Upper lobe of left lung (tissue), 6 donors: ENCODE measurements at regions not wholly inside any gene's neighbourhood (a gene's known extent, or its start where the extent isn't known, plus 50 kb on each side); places are given as distances from the start of the nearest gene placed in this dataset.

ENCODE experiments used
- ATAC-seq, 2 donors: fragments of 200-7000 bp; cut with Tn5 transposase; one replicate each; pipeline ENCODE4 v1.9.1; 2022; ENCODE audit warnings: mild to moderate bottlenecking in 2 of 2, moderate library complexity in 2 of 2; ENCODE audit not compliant: low FRiP score in 2 of 2
- DNase-seq, 2 donors: peaks; one replicate each; pipeline ENCODE4 v3.0.0-alpha.2; 2019 to 2020
- H3K27ac ChIP-seq, 4 donors: fragments of 200-600 bp; sonication (generic); one replicate each; pipeline ENCODE4 v1.5.1; 2016 to 2019
- H3K27me3 ChIP-seq, 4 donors: fragments of 200-600 bp; sonication (generic); one replicate each; pipeline ENCODE4 v1.5.1; 2017 to 2019
- H3K36me3 ChIP-seq, 4 donors: fragments of 200-600 bp; sonication (generic); one replicate each; pipeline ENCODE4 v1.5.1; 2016 to 2019
- H3K4me1 ChIP-seq, 4 donors: fragments of 200-600 bp; sonication (generic); one replicate each; pipeline ENCODE4 v1.5.1; 2018 to 2019
- H3K4me3 ChIP-seq, 4 donors: fragments of 200-600 bp; sonication (generic); one replicate each; pipeline ENCODE4 v1.5.1; 2017 to 2019; ENCODE audit warnings: mild to moderate bottlenecking in 2 of 4, moderate library complexity in 1 of 4
- H3K9me3 ChIP-seq, 4 donors: fragments of 200-600 bp; sonication (generic); one replicate each; pipeline ENCODE4 v1.5.1; 2018 to 2019
- EP300 ChIP-seq, 4 donors: sonication (generic); formaldehyde crosslinking; IDR thresholded peaks; one replicate each; pipeline ENCODE4 v1.5.1; 2017; ENCODE audit warnings: antibody characterized with exemption in 4 of 4, control low read depth in 2 of 4
- POLR2A ChIP-seq, 4 donors: fragments of 450-650 bp; IDR thresholded peaks; one replicate each; pipeline ENCODE4 v1.5.1; 2016 to 2017; ENCODE audit warnings: antibody characterized with exemption in 4 of 4, mild to moderate bottlenecking in 2 of 4
- POLR2AphosphoS5 ChIP-seq, 2 donors: sonication (generic); formaldehyde crosslinking; IDR thresholded peaks; one replicate each; pipeline ENCODE4 v1.5.1; 2017; ENCODE audit warnings: antibody characterized with exemption in 2 of 2
- WGBS, 2 donors: methylation state at CpG; one replicate each; pipeline ENCODE4 v1.1.5; 2017 to 2018; 5-methylcytosine and 5-hydroxymethylcytosine counted together
- TF ChIP-seq, protein P1 (sequence below), 6 experiments: fragments of 450-650 bp in 4 of 6; fragments of 200-600 bp in 2 of 6; sonication (generic) in 2 of 6; IDR thresholded peaks; one replicate each; pipeline ENCODE4 v1.5.1; 2016 to 2019; ENCODE audit warnings: antibody characterized with exemption in 6 of 6
- donor health status: DM: no; HTN: no; CAD: no; lungs with moderate emphysema.
- donor health status: DM: no; HTN: yes; CAD: no; lungs with severe emphysema.

DNA sequence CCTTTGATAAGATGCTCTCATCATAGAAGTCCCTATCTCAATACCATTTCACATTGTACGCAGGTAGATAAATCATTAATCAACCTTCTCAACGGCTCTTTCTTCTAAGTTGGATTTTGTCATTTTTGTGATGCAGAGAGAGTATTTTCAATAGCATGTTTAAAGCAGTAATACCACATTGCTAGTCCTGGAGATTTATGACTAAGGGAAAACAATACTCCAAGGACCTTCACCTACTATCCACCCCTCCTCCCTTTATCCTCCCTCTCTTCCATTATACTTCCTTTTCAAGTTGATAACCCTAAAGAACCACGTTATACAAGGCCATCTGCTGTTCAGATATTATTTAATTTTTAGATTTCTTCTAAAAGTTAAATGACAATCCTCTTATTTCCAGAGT is 65.3 kb upstream of the CHMP2B start:
- Histone ChIP-seq H3K27ac (no peak overlapping the region), H3K27me3 (no peaks in the 10 kb centered on the region), H3K9me3 (no peaks in the 10 kb centered on the region), H3K4me3 (no peak overlapping the region), H3K4me1 (no peaks in the 10 kb centered on the region), H3K36me3 (no peaks in the 10 kb centered on the region)
- no peak for TF ChIP-seq EP300 (IDR thresholded peaks at IDR 0.05)
- TF ChIP-seq, protein P1, sequence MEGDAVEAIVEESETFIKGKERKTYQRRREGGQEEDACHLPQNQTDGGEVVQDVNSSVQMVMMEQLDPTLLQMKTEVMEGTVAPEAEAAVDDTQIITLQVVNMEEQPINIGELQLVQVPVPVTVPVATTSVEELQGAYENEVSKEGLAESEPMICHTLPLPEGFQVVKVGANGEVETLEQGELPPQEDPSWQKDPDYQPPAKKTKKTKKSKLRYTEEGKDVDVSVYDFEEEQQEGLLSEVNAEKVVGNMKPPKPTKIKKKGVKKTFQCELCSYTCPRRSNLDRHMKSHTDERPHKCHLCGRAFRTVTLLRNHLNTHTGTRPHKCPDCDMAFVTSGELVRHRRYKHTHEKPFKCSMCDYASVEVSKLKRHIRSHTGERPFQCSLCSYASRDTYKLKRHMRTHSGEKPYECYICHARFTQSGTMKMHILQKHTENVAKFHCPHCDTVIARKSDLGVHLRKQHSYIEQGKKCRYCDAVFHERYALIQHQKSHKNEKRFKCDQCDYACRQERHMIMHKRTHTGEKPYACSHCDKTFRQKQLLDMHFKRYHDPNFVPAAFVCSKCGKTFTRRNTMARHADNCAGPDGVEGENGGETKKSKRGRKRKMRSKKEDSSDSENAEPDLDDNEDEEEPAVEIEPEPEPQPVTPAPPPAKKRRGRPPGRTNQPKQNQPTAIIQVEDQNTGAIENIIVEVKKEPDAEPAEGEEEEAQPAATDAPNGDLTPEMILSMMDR (IDR thresholded peaks at IDR 0.05) = no peak
- TF ChIP-seq POLR2AphosphoS5 (IDR thresholded peaks at IDR 0.05) = no peak
- no peak for TF ChIP-seq POLR2A (IDR thresholded peaks at IDR 0.05)
- DNase-seq = no peak
- no peak for ATAC-seq
- WGBS, 2 donors = 54 to 56% methylated on average over 3 of the region's 3 CpGs

DNA sequence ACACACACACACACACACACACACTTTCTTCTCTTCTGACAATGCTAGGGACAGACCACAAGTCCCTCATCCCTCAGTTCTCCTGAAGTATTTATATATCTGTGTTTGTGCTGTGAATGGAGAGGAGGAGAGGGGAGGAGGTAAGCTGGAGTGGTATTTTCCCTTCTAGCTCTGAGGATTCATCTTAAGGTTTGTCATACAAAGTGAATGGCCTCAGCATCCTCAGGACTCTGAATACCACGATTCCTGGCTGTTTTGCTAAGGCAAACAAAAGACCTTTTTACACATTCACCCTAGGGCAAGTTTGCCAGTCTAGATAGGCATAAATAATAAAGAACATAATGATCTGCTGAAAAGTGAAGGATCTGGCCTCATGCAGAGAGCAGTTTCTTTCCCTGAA is 65.7 kb upstream of the CHMP2B start:
- Histone ChIP-seq H3K27me3 (no peaks in the 10 kb centered on the region), H3K4me1 (no peaks in the 10 kb centered on the region), H3K9me3 (no peaks in the 10 kb centered on the region), H3K36me3 (no peaks in the 10 kb centered on the region), H3K27ac (no peak overlapping the region), H3K4me3 (no peak overlapping the region)
- no peak for ATAC-seq
- TF ChIP-seq POLR2A (IDR thresholded peaks at IDR 0.05) = no peak
- TF ChIP-seq EP300 (IDR thresholded peaks at IDR 0.05) = no peak
- TF ChIP-seq POLR2AphosphoS5 (IDR thresholded peaks at IDR 0.05) = no peak
- DNase-seq = no peak
- WGBS, 2 donors = 31 to 46% methylated on average over 1 of the region's 1 CpG

DNA sequence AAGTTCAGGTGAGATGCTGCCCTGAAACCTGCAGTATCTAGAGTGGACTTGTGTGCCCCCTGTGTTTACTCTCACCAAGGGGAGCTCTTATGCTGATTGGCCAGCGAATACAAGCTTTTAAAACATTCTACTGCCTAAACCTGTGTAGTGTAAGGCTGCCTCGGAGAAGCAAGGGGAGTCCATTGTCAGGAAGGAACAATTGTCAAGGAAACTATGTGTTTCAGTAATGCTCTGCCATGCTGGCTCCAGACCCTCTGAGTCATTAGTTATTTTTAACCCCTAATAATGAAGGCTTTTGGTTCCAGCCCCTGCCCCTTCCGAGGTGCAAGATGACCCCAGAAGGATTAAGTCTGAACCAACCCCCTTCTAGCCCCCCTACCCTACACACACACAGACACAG is 66.1 kb upstream of the CHMP2B start:
- no peaks in the 10 kb centered on the region for H3K36me3 ChIP-seq
- WGBS, 2 donors = 58 to 62% methylated on average over 3 of the region's 3 CpGs
- H3K27ac ChIP-seq = no peak overlapping the region
- DNase-seq = no peak
- no peaks in the 10 kb centered on the region for H3K4me1 ChIP-seq
- ATAC-seq = no peak
- no peaks in the 10 kb centered on the region for H3K27me3 ChIP-seq
- TF ChIP-seq EP300 (IDR thresholded peaks at IDR 0.05) = no peak
- TF ChIP-seq POLR2A (IDR thresholded peaks at IDR 0.05) = no peak
- TF ChIP-seq, protein P1 (IDR thresholded peaks at IDR 0.05) = no peak
- TF ChIP-seq POLR2AphosphoS5 (IDR thresholded peaks at IDR 0.05) = no peak
- H3K4me3 ChIP-seq = no peak overlapping the region
- H3K9me3 ChIP-seq = no peaks in the 10 kb centered on the region

DNA sequence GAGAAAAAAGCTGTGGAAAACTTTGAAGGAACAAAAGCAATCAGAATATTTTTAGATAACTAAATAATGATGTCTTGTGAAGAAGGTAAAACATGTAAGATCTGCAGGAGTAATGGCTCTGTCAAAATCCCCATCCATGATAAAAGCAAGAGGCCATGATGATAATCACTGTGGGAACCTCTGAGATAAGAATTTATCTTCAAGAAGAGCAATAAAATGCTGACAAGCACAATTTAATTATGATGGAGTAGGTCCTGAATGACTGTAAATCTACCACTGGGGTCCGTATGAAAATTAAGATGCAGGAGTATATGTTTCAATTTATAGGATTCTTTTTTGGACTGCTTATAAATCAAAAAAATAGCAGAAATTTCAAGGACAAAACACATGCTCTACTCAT is 68.3 kb upstream of the CHMP2B start:
- no peak overlapping the region for H3K27ac ChIP-seq
- no peaks in the 10 kb centered on the region for H3K36me3 ChIP-seq
- H3K4me3 ChIP-seq = no peak overlapping the region
- TF ChIP-seq, protein P1 (IDR thresholded peaks at IDR 0.05) = no peak
- TF ChIP-seq POLR2A (IDR thresholded peaks at IDR 0.05) = no peak
- TF ChIP-seq POLR2AphosphoS5 (IDR thresholded peaks at IDR 0.05) = no peak
- no peak for TF ChIP-seq EP300 (IDR thresholded peaks at IDR 0.05)
- no peaks in the 10 kb centered on the region for H3K9me3 ChIP-seq
- H3K27me3 ChIP-seq = no peaks in the 10 kb centered on the region
- H3K4me1 ChIP-seq = no peaks in the 10 kb centered on the region
- DNase-seq (no peak), ATAC-seq (no peak)
- WGBS, 2 donors = 61 to 67% methylated on average over 1 of the region's 1 CpG

DNA sequence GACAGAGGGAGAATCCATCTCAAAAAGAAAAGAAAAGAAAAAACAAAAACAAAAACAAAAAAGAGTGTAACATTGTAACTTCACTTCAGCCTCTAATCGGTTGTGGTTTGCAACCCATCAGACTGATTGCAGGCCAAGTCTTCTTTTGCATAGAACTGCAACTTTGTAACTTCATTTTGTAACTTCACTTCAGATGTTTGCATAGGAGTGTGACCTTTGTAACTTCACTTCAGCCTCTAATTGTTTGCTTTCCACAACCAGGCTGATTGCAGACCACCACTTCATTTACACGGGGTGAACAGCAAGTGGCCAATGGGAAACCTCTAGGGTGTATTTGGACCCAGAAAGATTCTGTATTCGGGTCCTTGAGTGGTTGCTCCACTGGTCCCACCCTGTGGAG is 79.1 kb upstream of the CHMP2B start:
- no peak overlapping the region for H3K4me3 ChIP-seq
- DNase-seq (no peak), ATAC-seq (no peak)
- TF ChIP-seq POLR2A (IDR thresholded peaks at IDR 0.05) (no peak), POLR2AphosphoS5 (IDR thresholded peaks at IDR 0.05) (no peak), EP300 (IDR thresholded peaks at IDR 0.05) (no peak)
- TF ChIP-seq, protein P1 (IDR thresholded peaks at IDR 0.05) = no peak
- 55 to 57% methylated on average over 3 of the region's 3 CpGs for WGBS, 2 donors
- H3K27ac ChIP-seq = no peak overlapping the region
- no peaks in the 10 kb centered on the region for H3K27me3 ChIP-seq
- H3K9me3 ChIP-seq = no peaks in the 10 kb centered on the region
- no peaks in the 10 kb centered on the region for H3K4me1 ChIP-seq
- no peaks in the 10 kb centered on the region for H3K36me3 ChIP-seq
